Breast epithelium (tissue), 4 donors: ENCODE measurements at regions not wholly inside any gene's neighbourhood (a gene's known extent, or its start where the extent isn't known, plus 50 kb on each side); places are given as distances from the start of the nearest gene placed in this dataset.

Experiments used
- DNase-seq, 2 donors: peaks; one replicate each; pipeline ENCODE4 v3.0.0-alpha.2; 2019; ENCODE audit warnings: low spot score in 2 of 2
- H3K27ac ChIP-seq, 2 donors: fragments of 200-600 bp; sonication (generic) in 1 of 2; one replicate each; pipeline ENCODE4 v1.5.1; 2016 to 2019; ENCODE audit warnings: mild to moderate bottlenecking in 1 of 2
- H3K27me3 ChIP-seq, 2 donors: fragments of 200-600 bp; sonication (generic) in 1 of 2; one replicate each; pipeline versions ENCODE4 v1.5.1 to v1.6.0; 2017 to 2019; ENCODE audit warnings: control low read depth in 1 of 2, mild to moderate bottlenecking in 1 of 2
- H3K36me3 ChIP-seq: fragments of 200-600 bp; one replicate; pipeline ENCODE4 v1.5.1; 2019
- H3K4me1 ChIP-seq, 2 donors: fragments of 200-600 bp; sonication (generic); one replicate each; pipeline ENCODE4 v1.5.1; 2016 to 2019; ENCODE audit warnings: control low read depth in 1 of 2
- H3K4me3 ChIP-seq, 3 donors: fragments of 200-600 bp; sonication (generic); 1 replicate in 2 of 3; 2 replicates in 1 of 3; pipeline ENCODE4 v1.5.1; 2016 to 2019; ENCODE audit warnings: mild to moderate bottlenecking in 3 of 3, moderate library complexity in 2 of 3
- H3K9me3 ChIP-seq, 2 donors: fragments of 200-600 bp; sonication (generic) in 1 of 2; one replicate each; pipeline ENCODE4 v1.5.1; 2016 to 2019; ENCODE audit warnings: control low read depth in 1 of 2
- POLR2A ChIP-seq: fragments of 450-650 bp; IDR thresholded peaks from one replicate; pipeline ENCODE4 v1.6.1; 2016; ENCODE audit warnings: antibody characterized with exemption, mild to moderate bottlenecking, moderate library complexity
- POLR2AphosphoS5 ChIP-seq, 3 donors: sonication (generic); formaldehyde crosslinking; IDR thresholded peaks; one replicate each; pipeline ENCODE4 v1.6.1; 2017; ENCODE audit warnings: antibody characterized with exemption in 3 of 3
- intact Hi-C: fragments of 100-400 bp; cut with DNase I; formaldehyde crosslinking; loops from one replicate; pipeline ENCODE4 v1.15.1; 2023; ENCODE audit warnings: low total_unique reads
- TF ChIP-seq, protein P1 (sequence below), 3 donors: fragments of 450-650 bp; IDR thresholded peaks; one replicate each; pipeline ENCODE4 v1.5.1; 2016 to 2017; ENCODE audit warnings: antibody characterized with exemption in 3 of 3, mild to moderate bottlenecking in 3 of 3, moderate library complexity in 3 of 3

DNA sequence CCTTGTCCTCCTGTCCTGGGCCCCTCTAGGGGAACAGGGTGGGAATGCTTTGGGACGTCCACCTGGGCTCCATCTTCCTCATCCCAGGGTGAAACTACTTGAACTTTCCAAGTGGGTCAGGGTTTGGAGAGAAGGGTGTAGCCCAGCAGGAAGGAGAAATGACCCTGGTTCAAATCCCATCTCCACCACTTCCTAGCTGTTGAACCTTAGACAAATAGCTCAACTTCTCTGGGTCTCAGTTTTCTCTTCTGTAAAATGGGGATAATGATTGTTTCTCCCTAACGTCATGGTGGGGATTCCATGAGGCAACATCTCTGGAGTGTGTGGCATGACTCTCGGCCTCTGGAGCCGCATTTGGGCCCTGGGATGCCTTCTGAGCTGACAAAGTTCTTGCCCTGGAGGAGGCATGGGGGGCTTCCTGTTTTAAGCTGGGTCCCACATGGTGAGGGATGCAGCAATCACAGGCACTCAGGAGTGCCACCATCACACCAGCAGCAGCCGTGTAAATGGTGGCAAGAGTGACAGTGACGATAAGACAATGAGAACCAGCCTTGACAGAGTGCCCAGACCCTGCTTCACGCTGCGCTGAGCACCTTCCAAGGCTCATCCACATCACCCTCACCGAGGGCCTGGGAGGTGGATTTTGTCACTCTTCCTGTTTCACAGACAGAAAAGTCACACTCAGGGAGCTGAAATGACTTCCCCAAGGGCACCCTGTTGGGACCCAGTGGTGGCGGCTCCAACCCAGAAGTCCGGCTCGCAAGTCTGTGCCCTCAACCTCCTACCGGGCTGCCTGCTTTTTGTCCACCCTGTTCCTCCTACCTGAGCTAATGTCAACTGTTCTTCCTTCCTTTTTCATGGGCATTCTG is 69.5 kb upstream of the IER5L start:
- intact Hi-C loops, result no loop called here
- no peaks in the 10 kb centered on the region for H3K9me3 ChIP-seq
- TF ChIP-seq POLR2A (no peak), POLR2AphosphoS5 (IDR thresholded peaks at IDR 0.05) (no peak)
- TF ChIP-seq, protein P1, sequence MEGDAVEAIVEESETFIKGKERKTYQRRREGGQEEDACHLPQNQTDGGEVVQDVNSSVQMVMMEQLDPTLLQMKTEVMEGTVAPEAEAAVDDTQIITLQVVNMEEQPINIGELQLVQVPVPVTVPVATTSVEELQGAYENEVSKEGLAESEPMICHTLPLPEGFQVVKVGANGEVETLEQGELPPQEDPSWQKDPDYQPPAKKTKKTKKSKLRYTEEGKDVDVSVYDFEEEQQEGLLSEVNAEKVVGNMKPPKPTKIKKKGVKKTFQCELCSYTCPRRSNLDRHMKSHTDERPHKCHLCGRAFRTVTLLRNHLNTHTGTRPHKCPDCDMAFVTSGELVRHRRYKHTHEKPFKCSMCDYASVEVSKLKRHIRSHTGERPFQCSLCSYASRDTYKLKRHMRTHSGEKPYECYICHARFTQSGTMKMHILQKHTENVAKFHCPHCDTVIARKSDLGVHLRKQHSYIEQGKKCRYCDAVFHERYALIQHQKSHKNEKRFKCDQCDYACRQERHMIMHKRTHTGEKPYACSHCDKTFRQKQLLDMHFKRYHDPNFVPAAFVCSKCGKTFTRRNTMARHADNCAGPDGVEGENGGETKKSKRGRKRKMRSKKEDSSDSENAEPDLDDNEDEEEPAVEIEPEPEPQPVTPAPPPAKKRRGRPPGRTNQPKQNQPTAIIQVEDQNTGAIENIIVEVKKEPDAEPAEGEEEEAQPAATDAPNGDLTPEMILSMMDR (IDR thresholded peaks at IDR 0.05), result no peak
- no peak overlapping the region for H3K27ac ChIP-seq
- H3K4me1 ChIP-seq, result no peaks in the 10 kb centered on the region
- no peaks in the 10 kb centered on the region for H3K27me3 ChIP-seq
- H3K4me3 ChIP-seq, result no peak overlapping the region
- DNase-seq, result no peak
- H3K36me3 ChIP-seq, result no peaks in the 10 kb centered on the region

DNA sequence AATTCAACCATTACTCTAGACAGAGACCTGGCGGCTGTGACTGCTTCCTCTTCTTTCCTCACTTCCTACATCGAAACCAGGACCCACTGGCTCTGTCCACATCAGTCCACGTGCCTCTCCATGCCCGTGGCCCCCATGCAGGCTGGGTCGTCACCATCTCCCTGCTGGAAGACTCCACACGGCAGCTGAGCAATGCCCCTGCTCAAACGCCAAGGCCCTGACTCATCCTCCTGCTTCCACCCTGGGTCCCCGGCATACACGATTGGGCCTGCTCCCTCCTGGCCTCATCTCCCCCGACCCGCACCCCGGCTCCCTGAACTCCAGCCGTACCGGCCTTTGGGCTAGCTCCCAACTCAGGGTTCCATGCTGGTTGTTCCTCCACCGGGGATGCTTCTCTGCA is 67.2 kb upstream of the IER5L start:
- no peak overlapping the region for H3K27ac ChIP-seq
- H3K9me3 ChIP-seq, result no peaks in the 10 kb centered on the region
- TF ChIP-seq, protein P1 (IDR thresholded peaks at IDR 0.05), result no peak
- TF ChIP-seq POLR2A (no peak), POLR2AphosphoS5 (IDR thresholded peaks at IDR 0.05) (no peak)
- H3K4me3 ChIP-seq, result no peak overlapping the region
- H3K27me3 ChIP-seq, result no peaks in the 10 kb centered on the region
- no peaks in the 10 kb centered on the region for H3K36me3 ChIP-seq
- no peaks in the 10 kb centered on the region for H3K4me1 ChIP-seq
- DNase-seq, result no peak
- intact Hi-C loops, result no loop called here

DNA sequence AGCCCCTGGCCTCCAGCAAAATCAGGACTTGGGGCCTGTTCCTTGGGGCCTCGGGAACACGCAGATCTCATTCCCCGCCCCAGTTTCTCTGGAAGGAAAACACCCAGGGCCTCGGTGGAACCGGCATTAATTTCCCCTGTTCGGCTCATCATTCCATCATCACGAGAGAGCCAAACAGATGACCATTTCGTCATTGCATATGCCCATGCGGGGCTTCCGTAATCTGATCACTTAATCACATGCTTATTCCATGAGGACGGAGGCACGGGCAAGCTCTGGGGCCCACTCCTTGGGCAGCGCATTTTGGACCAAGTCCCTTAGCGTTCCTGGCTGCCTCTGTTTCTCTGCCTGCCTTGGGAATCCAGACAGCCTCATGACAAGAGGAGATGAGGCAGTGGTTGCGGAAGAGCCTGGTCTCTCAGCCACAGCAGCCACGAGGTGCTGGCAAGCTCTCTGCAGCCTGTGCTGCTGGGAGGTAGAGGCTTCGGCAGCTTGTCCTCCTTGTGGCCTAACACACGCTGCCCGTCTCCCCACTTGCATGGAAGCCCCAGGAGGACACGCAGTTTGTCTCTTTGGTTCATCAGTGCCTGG is 65.0 kb upstream of the IER5L start:
- no peaks in the 10 kb centered on the region for H3K9me3 ChIP-seq
- intact Hi-C loops, result no loop called here
- no peak for DNase-seq
- no peaks in the 10 kb centered on the region for H3K4me1 ChIP-seq
- H3K4me3 ChIP-seq, result no peak overlapping the region
- peak overlapping the region; percentile 62 to 77 for H3K27ac ChIP-seq
- no peaks in the 10 kb centered on the region for H3K27me3 ChIP-seq
- H3K36me3 ChIP-seq, result no peaks in the 10 kb centered on the region
- peak; percentile 40 to 78 (median 51) for TF ChIP-seq POLR2AphosphoS5 (IDR thresholded peaks at IDR 0.05)
- TF ChIP-seq, protein P1 (IDR thresholded peaks at IDR 0.05), result no peak

DNA sequence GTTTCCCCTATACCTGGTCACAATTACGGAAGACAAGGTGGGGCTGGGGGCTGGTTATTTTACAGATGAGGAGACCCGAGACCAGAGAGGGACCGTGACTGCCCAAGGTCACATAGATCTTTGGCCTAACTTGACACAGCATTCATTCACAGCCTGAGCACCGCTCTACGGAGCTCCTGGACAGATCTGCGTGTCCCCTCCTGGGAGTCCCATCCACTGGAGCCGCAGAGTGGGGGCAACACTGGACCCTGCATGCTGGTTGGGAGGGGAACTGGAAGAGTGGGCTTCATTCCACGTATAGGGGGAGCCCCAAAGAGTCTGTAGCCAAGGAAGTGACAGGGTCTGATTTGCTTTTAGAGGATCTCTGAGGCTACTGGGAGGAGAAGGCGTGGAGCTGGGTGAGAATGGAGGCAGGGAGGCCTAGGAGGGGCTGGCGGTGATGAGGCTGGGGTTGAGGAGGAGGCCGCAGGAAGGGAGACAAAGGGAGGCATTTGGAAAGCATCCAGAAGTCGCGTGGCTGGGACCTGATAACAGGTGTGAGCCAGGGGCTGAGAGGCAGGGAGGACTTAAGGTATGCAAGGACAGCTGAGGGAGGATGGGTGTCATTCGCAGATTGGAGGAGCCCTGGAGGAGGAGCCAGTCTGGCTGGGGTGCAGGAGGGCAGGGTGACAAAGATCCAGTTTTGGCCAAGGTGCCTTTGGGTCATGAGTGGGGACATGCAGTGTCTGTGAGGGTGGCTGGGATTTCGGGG is 64.3 kb upstream of the IER5L start:
- Histone ChIP-seq H3K27me3 (no peaks in the 10 kb centered on the region), H3K9me3 (no peaks in the 10 kb centered on the region), H3K27ac (peak overlapping the region; percentile 62 to 77), H3K4me3 (no peak overlapping the region), H3K36me3 (no peaks in the 10 kb centered on the region), H3K4me1 (no peaks in the 10 kb centered on the region)
- intact Hi-C loops, result no loop called here
- DNase-seq, result no peak
- TF ChIP-seq POLR2A, result no peak
- TF ChIP-seq, protein P1 (IDR thresholded peaks at IDR 0.05), result no peak

DNA sequence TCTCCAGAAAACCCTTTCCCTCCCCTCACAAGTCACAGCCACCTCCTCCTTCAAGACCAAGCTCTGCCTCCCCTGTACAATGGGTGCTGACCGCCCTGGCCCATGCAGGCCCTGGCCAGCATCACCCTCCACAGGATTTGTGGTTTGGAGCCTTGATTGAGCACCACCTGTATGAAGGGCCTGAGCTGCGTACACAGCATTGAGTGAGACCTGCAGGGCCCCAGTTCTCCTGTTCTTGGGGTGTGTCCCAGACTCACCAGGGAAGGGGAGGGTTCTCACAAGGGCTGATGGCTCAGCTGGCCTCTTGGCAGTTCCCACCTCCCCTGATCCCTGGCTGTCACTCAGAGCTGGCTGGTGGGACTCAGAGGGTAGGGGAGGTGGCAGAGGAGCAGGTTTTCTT is 63.7 kb upstream of the IER5L start:
- no peaks in the 10 kb centered on the region for H3K27me3 ChIP-seq
- H3K9me3 ChIP-seq, result no peaks in the 10 kb centered on the region
- H3K4me1 ChIP-seq, result no peaks in the 10 kb centered on the region
- TF ChIP-seq, protein P1 (IDR thresholded peaks at IDR 0.05), result no peak
- TF ChIP-seq POLR2A, result no peak
- TF ChIP-seq POLR2AphosphoS5 (IDR thresholded peaks at IDR 0.05), result no peak
- no peak overlapping the region for H3K4me3 ChIP-seq
- H3K27ac ChIP-seq, result peak overlapping the region in 1 of 2 donors; percentile 7
- intact Hi-C loops, result no loop called here
- no peaks in the 10 kb centered on the region for H3K36me3 ChIP-seq
- DNase-seq, result no peak
